Astrocyte (in vitro differentiated cells and primary cell): ENCODE measurements at regions not wholly inside any gene's neighbourhood (a gene's known extent, or its start where the extent isn't known, plus 50 kb on each side); places are given as distances from the start of the nearest gene placed in this dataset.

Source experiments
- EZH2 ChIP-seq: IDR thresholded peaks from 2 replicates; pipeline ENCODE4 v1.6.1; 2012; ENCODE audit warnings: mild to moderate bottlenecking, low read length, inconsistent platforms; ENCODE audit not compliant: insufficient read depth
- TF ChIP-seq, protein P1 (sequence below): IDR thresholded peaks from 2 replicates; pipeline ENCODE4 v1.5.1; 2011; ENCODE audit warnings: low read depth, mild to moderate bottlenecking, inconsistent platforms, low read length, moderate library complexity; ENCODE audit not compliant: insufficient read depth

DNA sequence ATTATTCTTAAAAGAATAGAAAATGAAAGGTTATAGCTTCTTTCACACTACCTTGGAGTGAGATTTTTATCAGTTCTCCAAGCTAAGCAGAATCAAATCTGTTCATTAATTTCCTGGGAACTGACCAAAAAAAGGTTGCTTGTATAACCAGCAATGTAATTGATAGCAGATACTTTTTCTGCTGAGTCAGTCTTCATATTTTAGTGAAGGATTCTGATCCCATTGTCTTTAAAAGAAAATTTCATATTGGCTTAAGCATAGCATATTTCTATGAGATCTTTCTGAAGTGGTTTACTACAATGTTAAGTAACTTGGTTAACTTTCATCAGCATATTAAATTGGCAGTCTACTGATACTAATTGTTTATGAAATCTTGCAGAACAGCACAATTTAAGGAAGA lies 338.0 kb downstream of the TMX3 start:
- no peak for TF ChIP-seq EZH2
- TF ChIP-seq, protein P1, sequence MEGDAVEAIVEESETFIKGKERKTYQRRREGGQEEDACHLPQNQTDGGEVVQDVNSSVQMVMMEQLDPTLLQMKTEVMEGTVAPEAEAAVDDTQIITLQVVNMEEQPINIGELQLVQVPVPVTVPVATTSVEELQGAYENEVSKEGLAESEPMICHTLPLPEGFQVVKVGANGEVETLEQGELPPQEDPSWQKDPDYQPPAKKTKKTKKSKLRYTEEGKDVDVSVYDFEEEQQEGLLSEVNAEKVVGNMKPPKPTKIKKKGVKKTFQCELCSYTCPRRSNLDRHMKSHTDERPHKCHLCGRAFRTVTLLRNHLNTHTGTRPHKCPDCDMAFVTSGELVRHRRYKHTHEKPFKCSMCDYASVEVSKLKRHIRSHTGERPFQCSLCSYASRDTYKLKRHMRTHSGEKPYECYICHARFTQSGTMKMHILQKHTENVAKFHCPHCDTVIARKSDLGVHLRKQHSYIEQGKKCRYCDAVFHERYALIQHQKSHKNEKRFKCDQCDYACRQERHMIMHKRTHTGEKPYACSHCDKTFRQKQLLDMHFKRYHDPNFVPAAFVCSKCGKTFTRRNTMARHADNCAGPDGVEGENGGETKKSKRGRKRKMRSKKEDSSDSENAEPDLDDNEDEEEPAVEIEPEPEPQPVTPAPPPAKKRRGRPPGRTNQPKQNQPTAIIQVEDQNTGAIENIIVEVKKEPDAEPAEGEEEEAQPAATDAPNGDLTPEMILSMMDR = no peak
